Uterus (tissue), 2 donors: ENCODE measurements at regions not wholly inside any gene's neighbourhood (a gene's known extent, or its start where the extent isn't known, plus 50 kb on each side); places are given as distances from the start of the nearest gene placed in this dataset.

Source experiments
- POLR2A ChIP-seq, 2 donors: fragments of 450-650 bp; IDR thresholded peaks; one replicate each; pipeline ENCODE4 v1.6.1; 2016; ENCODE audit warnings: antibody characterized with exemption in 2 of 2, mild to moderate bottlenecking in 1 of 2, moderate library complexity in 1 of 2
- TF ChIP-seq, protein P1 (sequence below), 4 experiments: fragments of 200-600 bp in 2 of 4; fragments of 450-650 bp in 2 of 4; sonication (generic) in 2 of 4; IDR thresholded peaks; one replicate each; pipeline ENCODE4 v1.5.1; 2016 to 2019; ENCODE audit warnings: antibody characterized with exemption in 4 of 4, mild to moderate bottlenecking in 2 of 4, moderate library complexity in 1 of 4

DNA sequence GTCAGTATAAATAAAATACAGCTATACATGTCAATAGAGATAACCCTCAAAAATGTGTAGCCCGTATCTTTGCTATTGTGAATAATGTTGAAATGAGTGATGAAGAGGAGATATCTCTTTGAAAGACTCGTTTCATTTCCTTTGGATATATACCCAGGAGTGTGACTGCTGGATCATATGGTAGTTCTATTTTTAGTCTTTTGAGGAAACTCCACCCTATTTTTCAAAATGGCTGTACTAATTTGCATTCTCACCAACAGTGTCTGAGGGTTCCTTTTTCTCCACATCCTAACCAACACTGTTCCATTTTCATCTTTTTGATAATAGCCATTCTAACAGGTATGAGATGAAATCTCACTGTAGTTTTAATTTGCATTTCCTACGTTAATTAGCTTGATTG is 237.5 kb upstream of the GBE1 start:
- TF ChIP-seq, protein P1, sequence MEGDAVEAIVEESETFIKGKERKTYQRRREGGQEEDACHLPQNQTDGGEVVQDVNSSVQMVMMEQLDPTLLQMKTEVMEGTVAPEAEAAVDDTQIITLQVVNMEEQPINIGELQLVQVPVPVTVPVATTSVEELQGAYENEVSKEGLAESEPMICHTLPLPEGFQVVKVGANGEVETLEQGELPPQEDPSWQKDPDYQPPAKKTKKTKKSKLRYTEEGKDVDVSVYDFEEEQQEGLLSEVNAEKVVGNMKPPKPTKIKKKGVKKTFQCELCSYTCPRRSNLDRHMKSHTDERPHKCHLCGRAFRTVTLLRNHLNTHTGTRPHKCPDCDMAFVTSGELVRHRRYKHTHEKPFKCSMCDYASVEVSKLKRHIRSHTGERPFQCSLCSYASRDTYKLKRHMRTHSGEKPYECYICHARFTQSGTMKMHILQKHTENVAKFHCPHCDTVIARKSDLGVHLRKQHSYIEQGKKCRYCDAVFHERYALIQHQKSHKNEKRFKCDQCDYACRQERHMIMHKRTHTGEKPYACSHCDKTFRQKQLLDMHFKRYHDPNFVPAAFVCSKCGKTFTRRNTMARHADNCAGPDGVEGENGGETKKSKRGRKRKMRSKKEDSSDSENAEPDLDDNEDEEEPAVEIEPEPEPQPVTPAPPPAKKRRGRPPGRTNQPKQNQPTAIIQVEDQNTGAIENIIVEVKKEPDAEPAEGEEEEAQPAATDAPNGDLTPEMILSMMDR (IDR thresholded peaks at IDR 0.05): no peak
- TF ChIP-seq POLR2A (IDR thresholded peaks at IDR 0.05): no peak
